ENCODE measurements at regions not wholly inside any gene's neighbourhood (a gene's known extent, or its start where the extent isn't known, plus 50 kb on each side); places are given as distances from the start of the nearest gene placed in this dataset.

DNA sequence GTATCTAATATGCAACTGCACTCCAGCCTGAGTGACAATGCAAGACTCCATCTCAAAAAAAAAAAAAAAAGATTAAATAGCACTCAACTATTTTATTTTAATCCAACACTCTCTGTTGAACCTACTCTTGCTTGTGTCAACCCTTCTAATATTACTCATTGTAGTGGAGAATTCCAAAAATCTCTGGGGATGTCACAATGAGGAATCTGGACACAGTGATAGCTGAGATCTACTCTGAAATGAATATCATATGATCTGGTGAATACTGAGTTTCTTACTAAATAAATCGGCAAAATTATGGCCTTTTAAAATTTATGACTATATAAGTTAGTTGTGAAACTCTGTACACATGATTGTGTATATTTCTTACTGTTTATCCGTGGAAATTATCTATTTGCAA is 418.2 kb downstream of the BCAT1 start:
- no peak for TF ChIP-seq TEAD4 (IDR thresholded peaks at IDR 0.05; ENCODE audit: low read length)
- TF ChIP-seq TEAD4 (CRISPR knock-in tag; IDR thresholded peaks at IDR 0.05; ENCODE audit: borderline replicate concordance) = no peak
- no peak for TF ChIP-seq ATF7 (IDR thresholded peaks at IDR 0.05)
- TF ChIP-seq ZNF717 (CRISPR knock-in tag; IDR thresholded peaks at IDR 0.05) = no peak
- TF ChIP-seq, protein P1, sequence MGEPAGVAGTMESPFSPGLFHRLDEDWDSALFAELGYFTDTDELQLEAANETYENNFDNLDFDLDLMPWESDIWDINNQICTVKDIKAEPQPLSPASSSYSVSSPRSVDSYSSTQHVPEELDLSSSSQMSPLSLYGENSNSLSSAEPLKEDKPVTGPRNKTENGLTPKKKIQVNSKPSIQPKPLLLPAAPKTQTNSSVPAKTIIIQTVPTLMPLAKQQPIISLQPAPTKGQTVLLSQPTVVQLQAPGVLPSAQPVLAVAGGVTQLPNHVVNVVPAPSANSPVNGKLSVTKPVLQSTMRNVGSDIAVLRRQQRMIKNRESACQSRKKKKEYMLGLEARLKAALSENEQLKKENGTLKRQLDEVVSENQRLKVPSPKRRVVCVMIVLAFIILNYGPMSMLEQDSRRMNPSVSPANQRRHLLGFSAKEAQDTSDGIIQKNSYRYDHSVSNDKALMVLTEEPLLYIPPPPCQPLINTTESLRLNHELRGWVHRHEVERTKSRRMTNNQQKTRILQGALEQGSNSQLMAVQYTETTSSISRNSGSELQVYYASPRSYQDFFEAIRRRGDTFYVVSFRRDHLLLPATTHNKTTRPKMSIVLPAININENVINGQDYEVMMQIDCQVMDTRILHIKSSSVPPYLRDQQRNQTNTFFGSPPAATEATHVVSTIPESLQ (CRISPR knock-in tag; IDR thresholded peaks at IDR 0.05) = no peak
- no peak for TF ChIP-seq HMG20B (CRISPR knock-in tag; IDR thresholded peaks at IDR 0.05)
